ENCODE measurements at regions not wholly inside any gene's neighbourhood (a gene's known extent, or its start where the extent isn't known, plus 50 kb on each side); places are given as distances from the start of the nearest gene placed in this dataset.

GRCh38 chr3:74862476-74862875, 248.0 kb upstream of the CNTN3 start:
- no peaks in the 10 kb centered on the region for H3K79me2 ChIP-seq (ENCODE audit: insufficient read depth, low read depth)
- no peak overlapping the region for H2AFZ ChIP-seq (ENCODE audit: low read depth)
- no peaks in the 10 kb centered on the region for H3K4me1 ChIP-seq (ENCODE audit: low read depth, poor library complexity, severe bottlenecking)
- H3K4me3 ChIP-seq (IDR thresholded peaks at IDR 0.05; ENCODE audit: insufficient read depth, low read depth, low read length) = no peak overlapping the region
- no peak overlapping the region for H3K27ac ChIP-seq
- no peak for TF ChIP-seq CTCF (conservative IDR thresholded peaks at IDR 0.05; ENCODE audit: low read depth, low read length)
- no peak overlapping the region for H3K4me2 ChIP-seq
- no peaks in the 10 kb centered on the region for H3K27me3 ChIP-seq (ENCODE audit: insufficient read depth, low read depth)
- H3K36me3 ChIP-seq (ENCODE audit: insufficient read depth) = no peaks in the 10 kb centered on the region
- no peak overlapping the region for H3K9ac ChIP-seq
- no peaks in the 10 kb centered on the region for H4K20me1 ChIP-seq (ENCODE audit: insufficient read depth)

- no peaks in the 10 kb centered on the region for H4K20me1 ChIP-seq (ENCODE audit: insufficient read depth)
These were observed 246.8 kb upstream of the CNTN3 start for GRCh38 chr3:74861211-74861610.

GRCh38 chr3:74858086-74858485, 243.6 kb upstream of the CNTN3 start:
- Histone ChIP-seq H3K27me3 (ENCODE audit: insufficient read depth, low read depth) (no peaks in the 10 kb centered on the region), H4K20me1 (ENCODE audit: insufficient read depth) (no peaks in the 10 kb centered on the region), H3K9ac (no peak overlapping the region), H3K4me3 (IDR thresholded peaks at IDR 0.05; ENCODE audit: insufficient read depth, low read depth, low read length) (no peak overlapping the region), H3K79me2 (ENCODE audit: insufficient read depth, low read depth) (no peaks in the 10 kb centered on the region), H3K4me2 (no peak overlapping the region), H3K36me3 (ENCODE audit: insufficient read depth) (no peaks in the 10 kb centered on the region), H3K27ac (no peak overlapping the region), H2AFZ (ENCODE audit: low read depth) (no peak overlapping the region), H3K4me1 (ENCODE audit: low read depth, poor library complexity, severe bottlenecking) (no peaks in the 10 kb centered on the region)
- TF ChIP-seq CTCF (conservative IDR thresholded peaks at IDR 0.05; ENCODE audit: low read depth, low read length) = no peak

More at GRCh38 chr3:74861211-74861610, 246.8 kb upstream of the CNTN3 start:
- no peak overlapping the region for H3K27ac ChIP-seq
- no peak overlapping the region for H3K4me3 ChIP-seq (IDR thresholded peaks at IDR 0.05; ENCODE audit: insufficient read depth, low read depth, low read length)
- TF ChIP-seq CTCF (conservative IDR thresholded peaks at IDR 0.05; ENCODE audit: low read depth, low read length) = no peak
- no peaks in the 10 kb centered on the region for H3K36me3 ChIP-seq (ENCODE audit: insufficient read depth)
- no peaks in the 10 kb centered on the region for H3K79me2 ChIP-seq (ENCODE audit: insufficient read depth, low read depth)
- H3K9ac ChIP-seq = no peak overlapping the region
- H2AFZ ChIP-seq (ENCODE audit: low read depth) = no peak overlapping the region
- H3K27me3 ChIP-seq (ENCODE audit: insufficient read depth, low read depth) = no peaks in the 10 kb centered on the region
- no peak overlapping the region for H3K4me2 ChIP-seq
- H3K4me1 ChIP-seq (ENCODE audit: low read depth, poor library complexity, severe bottlenecking) = no peaks in the 10 kb centered on the region

- Histone ChIP-seq H3K27ac (no peak overlapping the region), H3K4me2 (no peak overlapping the region), H4K20me1 (ENCODE audit: insufficient read depth) (no peaks in the 10 kb centered on the region), H3K9ac (no peak overlapping the region), H2AFZ (ENCODE audit: low read depth) (no peak overlapping the region), H3K4me3 (IDR thresholded peaks at IDR 0.05; ENCODE audit: insufficient read depth, low read depth, low read length) (no peak overlapping the region), H3K36me3 (ENCODE audit: insufficient read depth) (no peaks in the 10 kb centered on the region), H3K79me2 (ENCODE audit: insufficient read depth, low read depth) (no peaks in the 10 kb centered on the region), H3K4me1 (ENCODE audit: low read depth, poor library complexity, severe bottlenecking) (no peaks in the 10 kb centered on the region), H3K27me3 (ENCODE audit: insufficient read depth, low read depth) (no peaks in the 10 kb centered on the region)
- no peak for TF ChIP-seq CTCF (conservative IDR thresholded peaks at IDR 0.05; ENCODE audit: low read depth, low read length)
These were observed 235.9 kb upstream of the CNTN3 start for GRCh38 chr3:74850381-74850780.
